HepG2 (cell line): ENCODE measurements at regions not wholly inside any gene's neighbourhood (a gene's known extent, or its start where the extent isn't known, plus 50 kb on each side); places are given as distances from the start of the nearest gene placed in this dataset.

Source experiments
- ATAC-seq: fragments of 200-7000 bp; cut with Tn5 transposase; 3 replicates; pipeline ENCODE4 v1.9.1; 2020; ENCODE audit warnings: mild to moderate bottlenecking, moderate library complexity
- BruUV-seq: library from RNA; stranded (reverse); fragments of 400-500 nt; replicated peaks from 2 replicates; lab custom pipeline; 2021; lab: Mats Ljungman, UMichigan
- CTCF ChIA-PET: fragments of 300-600 bp; formaldehyde crosslinking; extraction: SDS; loops from one replicate; lab custom pipeline; 2021; ENCODE audit warnings: low total read pairs, inconsistent platforms, low intra/inter-chr PET ratio; lab: Yijun Ruan, JAX
- POLR2A ChIA-PET: fragments of 350-600 bp; sonication (Branson Sonifier 250); formaldehyde crosslinking; loops from one replicate; lab custom pipeline; 2020; ENCODE audit warnings: antibody characterized with exemption, inconsistent platforms; lab: Yijun Ruan, JAX
- DNase-seq: peaks from one replicate; pipeline ENCODE4 v3.0.0-alpha.2; 2015; ENCODE audit warnings: low spot score
- FAIRE-seq: peaks from 3 replicates; lab custom pipeline; 2011; peaks lifted over from hg19 to GRCh38; lab: Jason Lieb, UNC
- H2AFZ ChIP-seq: one replicate; pipeline ENCODE4 v1.6.1; 2011; ENCODE audit warnings: low read length, inconsistent platforms
- H3K27ac ChIP-seq: fragments of 300-600 bp; 3 replicates; pipeline ENCODE4 v1.8.0; 2011; ENCODE audit warnings: mixed run types, mild to moderate bottlenecking, mixed read lengths, low read length, inconsistent platforms; ENCODE audit not compliant: insufficient read depth; ENCODE audit errors: extremely low read length
- H3K27me3 ChIP-seq, 2 experiments: fragments of 200-600 bp in 1 of 2; 2 replicates in 1 of 2; 3 replicates in 1 of 2; pipeline versions ENCODE4 v1.6.0 to v1.8.0; 2011; ENCODE audit warnings: low read length in 2 of 2, mild to moderate bottlenecking in 2 of 2, moderate library complexity in 2 of 2, inconsistent platforms in 1 of 2; ENCODE audit not compliant: insufficient read depth in 2 of 2, control insufficient read depth in 1 of 2
- H3K36me3 ChIP-seq, 2 experiments: fragments of 200-600 bp in 1 of 2; replicated peaks in 1 of 2; 2 replicates in 1 of 2; 3 replicates in 1 of 2; pipeline versions ENCODE4 v1.5.1 to v1.8.0; 2011; ENCODE audit warnings: low read length in 2 of 2, inconsistent platforms in 1 of 2; ENCODE audit not compliant: insufficient read depth in 2 of 2, control insufficient read depth in 1 of 2
- H3K4me1 ChIP-seq: 2 replicates; pipeline ENCODE4 v1.5.1; 2012; ENCODE audit warnings: low read length, inconsistent platforms; ENCODE audit not compliant: insufficient read depth
- H3K4me2 ChIP-seq: 2 replicates; pipeline ENCODE4 v1.6.0; 2011; ENCODE audit warnings: low read depth, low read length, inconsistent platforms
- H3K4me3 ChIP-seq, 3 experiments: fragments of 200-600 bp in 1 of 3; sonication (generic), shearing (Covaris generic) in 1 of 3; replicated peaks in 1 of 3; 2 replicates each; pipeline ENCODE4 v1.5.1; 2011 to 2016; ENCODE audit warnings: low read length in 3 of 3, inconsistent platforms in 2 of 3, low read depth in 2 of 3, mild to moderate bottlenecking in 2 of 3, control low read depth in 1 of 3, mixed read lengths in 1 of 3; ENCODE audit not compliant: insufficient read depth in 1 of 3
- H3K79me2 ChIP-seq: one replicate; pipeline ENCODE4 v1.6.1; 2011; ENCODE audit warnings: low read length, inconsistent platforms; ENCODE audit not compliant: insufficient read depth
- H3K9ac ChIP-seq: 2 replicates; pipeline ENCODE4 v1.6.0; 2011; ENCODE audit warnings: mild to moderate bottlenecking, low read depth, low read length, inconsistent platforms; ENCODE audit not compliant: insufficient read depth
- H3K9me3 ChIP-seq: 2 replicates; pipeline ENCODE4 v1.5.1; 2012; ENCODE audit warnings: mild to moderate bottlenecking, low read length
- H4K20me1 ChIP-seq: 2 replicates; pipeline ENCODE4 v1.6.0; 2011; ENCODE audit warnings: inconsistent platforms, mild to moderate bottlenecking, low read length, moderate library complexity; ENCODE audit not compliant: insufficient read depth
- ATAD3A ChIP-seq: sonication (generic); formaldehyde crosslinking; IDR thresholded peaks from 2 replicates; pipeline ENCODE4 v1.4.0; 2020; ENCODE audit warnings: missing genetic modification reagents
- HNRNPL ChIP-seq: fragments of 200-400 bp; formaldehyde crosslinking; IDR thresholded peaks from 2 replicates; pipeline ENCODE4 v1.6.1; 2017; ENCODE audit warnings: mild to moderate bottlenecking, low read depth, low read length
- KAT2B ChIP-seq: fragments of 150-350 bp; IDR thresholded peaks from 2 replicates; pipeline ENCODE4 v1.6.1; 2014; ENCODE audit warnings: low read depth, low read length, borderline replicate concordance
- MBD4 ChIP-seq: IDR thresholded peaks from 2 replicates; pipeline ENCODE4 v1.6.1; 2012; ENCODE audit warnings: low read length, inconsistent platforms, borderline replicate concordance
- RELA ChIP-seq: sonication (generic); formaldehyde crosslinking; IDR thresholded peaks from 2 replicates; pipeline ENCODE4 v1.4.0; 2020; ENCODE audit warnings: missing genetic modification reagents
- TEAD3 ChIP-seq: optimal IDR thresholded peaks from 2 replicates; pipeline ENCODE3; 2016; ENCODE audit warnings: borderline replicate concordance
- ZNF343 ChIP-seq: sonication (generic); formaldehyde crosslinking; IDR thresholded peaks from 2 replicates; pipeline ENCODE4 v1.4.0; 2020; ENCODE audit warnings: mild to moderate bottlenecking, missing genetic modification reagents
- ZNF446 ChIP-seq: sonication (generic); formaldehyde crosslinking; IDR thresholded peaks from 2 replicates; pipeline ENCODE4 v1.5.0; 2020; ENCODE audit warnings: mild to moderate bottlenecking, missing genetic modification reagents
- ZNF749 ChIP-seq: sonication (generic); formaldehyde crosslinking; IDR thresholded peaks from 2 replicates; pipeline ENCODE4 v1.8.0; 2022; ENCODE audit warnings: mild to moderate bottlenecking, missing genetic modification reagents, moderate library complexity, borderline replicate concordance
- ZNF816 ChIP-seq: sonication (generic); formaldehyde crosslinking; IDR thresholded peaks from 2 replicates; pipeline ENCODE4 v1.8.0; 2022; ENCODE audit warnings: missing genetic modification reagents, mild to moderate bottlenecking, borderline replicate concordance
- WGBS: methylation state at CpG from one replicate; pipeline ENCODE4 v1.1.6; 2017; ENCODE audit warnings: low lambda C conversion rate; 5-methylcytosine and 5-hydroxymethylcytosine counted together
- in situ Hi-C: cut with HindIII; loops from 2 replicates; pipeline ENCODE4 v1.10.0; 2017; ENCODE audit warnings: low pct_unique_long_range_greater_than_20kb; ENCODE audit not compliant: extremely low pct_ligation_motif_present
- intact Hi-C: fragments of 100-400 bp; cut with micrococcal nuclease; formaldehyde crosslinking; loops from one replicate; pipeline ENCODE4 v1.10.0; 2022; ENCODE audit not compliant: unreplicated experiment
- TF ChIP-seq, protein P1 (sequence below): sonication (generic); formaldehyde crosslinking; conservative IDR thresholded peaks from 2 replicates; pipeline ENCODE4 v1.5.0; 2020; ENCODE audit warnings: missing genetic modification reagents
- TF ChIP-seq, protein P2 (sequence below): sonication (generic); formaldehyde crosslinking; IDR thresholded peaks from 2 replicates; pipeline ENCODE4 v1.4.0; 2020; ENCODE audit warnings: mild to moderate bottlenecking, missing genetic modification reagents
- TF ChIP-seq, protein P3 (sequence below): IDR thresholded peaks from 2 replicates; pipeline ENCODE4 v1.6.1; 2016; ENCODE audit warnings: low read depth, borderline replicate concordance
- TF ChIP-seq, protein P4 (sequence below): IDR thresholded peaks from 2 replicates; pipeline ENCODE4 v1.6.1; 2016; ENCODE audit warnings: missing compliant biosample characterization, missing genetic modification reagents, borderline replicate concordance

DNA sequence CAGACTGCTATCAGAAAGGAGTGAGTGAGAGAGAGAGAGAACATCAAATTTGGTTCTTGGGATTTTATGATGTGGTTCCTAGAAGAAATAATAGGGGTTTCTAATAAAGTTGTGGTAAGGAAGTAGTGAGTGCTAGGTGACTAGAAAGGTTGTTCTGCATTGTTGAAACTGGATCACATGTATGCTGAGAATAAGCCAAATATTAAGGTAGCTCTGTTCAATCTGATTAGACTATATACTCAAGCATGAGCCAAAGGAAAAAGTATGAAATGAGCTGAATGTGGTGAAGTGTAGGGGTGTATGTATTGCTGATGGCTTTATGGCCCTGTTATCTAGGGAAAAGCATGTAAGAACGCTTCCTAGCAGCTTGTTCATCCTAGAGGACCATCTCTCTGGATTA is 63.0 kb upstream of the IMPG1 start:
- ATAC-seq, result no peak
- no TSS peak for BruUV-seq
- no peaks in the 10 kb centered on the region for H3K4me1 ChIP-seq
- no peak for DNase-seq
- H4K20me1 ChIP-seq, result no peaks in the 10 kb centered on the region
- no peaks in the 10 kb centered on the region for H3K27me3 ChIP-seq
- intact Hi-C loops (no loop called here), in situ Hi-C loops (no loop called here)
- H3K27ac ChIP-seq, result no peak overlapping the region
- no peak overlapping the region for H3K4me2 ChIP-seq
- TF ChIP-seq ZNF816 (CRISPR knock-in tag), result no peak
- TF ChIP-seq, protein P1, sequence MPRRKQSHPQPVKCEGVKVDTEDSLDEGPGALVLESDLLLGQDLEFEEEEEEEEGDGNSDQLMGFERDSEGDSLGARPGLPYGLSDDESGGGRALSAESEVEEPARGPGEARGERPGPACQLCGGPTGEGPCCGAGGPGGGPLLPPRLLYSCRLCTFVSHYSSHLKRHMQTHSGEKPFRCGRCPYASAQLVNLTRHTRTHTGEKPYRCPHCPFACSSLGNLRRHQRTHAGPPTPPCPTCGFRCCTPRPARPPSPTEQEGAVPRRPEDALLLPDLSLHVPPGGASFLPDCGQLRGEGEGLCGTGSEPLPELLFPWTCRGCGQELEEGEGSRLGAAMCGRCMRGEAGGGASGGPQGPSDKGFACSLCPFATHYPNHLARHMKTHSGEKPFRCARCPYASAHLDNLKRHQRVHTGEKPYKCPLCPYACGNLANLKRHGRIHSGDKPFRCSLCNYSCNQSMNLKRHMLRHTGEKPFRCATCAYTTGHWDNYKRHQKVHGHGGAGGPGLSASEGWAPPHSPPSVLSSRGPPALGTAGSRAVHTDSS, result no peak
- no peak for TF ChIP-seq MBD4
- TF ChIP-seq, protein P2, sequence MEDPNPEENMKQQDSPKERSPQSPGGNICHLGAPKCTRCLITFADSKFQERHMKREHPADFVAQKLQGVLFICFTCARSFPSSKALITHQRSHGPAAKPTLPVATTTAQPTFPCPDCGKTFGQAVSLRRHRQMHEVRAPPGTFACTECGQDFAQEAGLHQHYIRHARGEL (CRISPR knock-in tag), result no peak
- no peak for TF ChIP-seq ATAD3A (CRISPR knock-in tag)
- TF ChIP-seq, protein P3, sequence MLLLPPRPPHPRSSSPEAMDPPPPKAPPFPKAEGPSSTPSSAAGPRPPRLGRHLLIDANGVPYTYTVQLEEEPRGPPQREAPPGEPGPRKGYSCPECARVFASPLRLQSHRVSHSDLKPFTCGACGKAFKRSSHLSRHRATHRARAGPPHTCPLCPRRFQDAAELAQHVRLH (CRISPR knock-in tag), result no peak
- no peak for TF ChIP-seq KAT2B
- TF ChIP-seq TEAD3 (CRISPR knock-in tag), result no peak
- TF ChIP-seq RELA (CRISPR knock-in tag), result no peak
- no peak for TF ChIP-seq ZNF446 (CRISPR knock-in tag)
- TF ChIP-seq ZNF749 (CRISPR knock-in tag), result no peak
- TF ChIP-seq, protein P4, sequence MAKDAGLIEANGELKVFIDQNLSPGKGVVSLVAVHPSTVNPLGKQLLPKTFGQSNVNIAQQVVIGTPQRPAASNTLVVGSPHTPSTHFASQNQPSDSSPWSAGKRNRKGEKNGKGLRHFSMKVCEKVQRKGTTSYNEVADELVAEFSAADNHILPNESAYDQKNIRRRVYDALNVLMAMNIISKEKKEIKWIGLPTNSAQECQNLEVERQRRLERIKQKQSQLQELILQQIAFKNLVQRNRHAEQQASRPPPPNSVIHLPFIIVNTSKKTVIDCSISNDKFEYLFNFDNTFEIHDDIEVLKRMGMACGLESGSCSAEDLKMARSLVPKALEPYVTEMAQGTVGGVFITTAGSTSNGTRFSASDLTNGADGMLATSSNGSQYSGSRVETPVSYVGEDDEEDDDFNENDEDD (CRISPR knock-in tag), result no peak
- TF ChIP-seq HNRNPL, result no peak
- no peak for TF ChIP-seq ZNF343 (CRISPR knock-in tag)
- FAIRE-seq, result no peak
- ChIA-PET CTCF (no interaction called here), POLR2A (no interaction called here)
- no peaks in the 10 kb centered on the region for H3K9me3 ChIP-seq
- H2AFZ ChIP-seq, result no peak overlapping the region
- no peaks in the 10 kb centered on the region for H3K79me2 ChIP-seq
- no peak overlapping the region for H3K4me3 ChIP-seq
- H3K36me3 ChIP-seq, result no peaks in the 10 kb centered on the region
- no peak overlapping the region for H3K9ac ChIP-seq
- 0% methylated on average over 1 of the region's 1 CpG for WGBS
